Activated CD4-positive, alpha-beta T cell treated with anti-CD3 and anti-CD28 coated beads, Interleukin-2, amount 10 ng/mL, durations not matched to agents 24 days and 14 days (primary cell): ENCODE measurements at regions not wholly inside any gene's neighbourhood (a gene's known extent, or its start where the extent isn't known, plus 50 kb on each side); places are given as distances from the start of the nearest gene placed in this dataset.

ENCODE experiments used
- DNase-seq: peaks from one replicate; pipeline ENCODE4 v3.0.0; 2022
- H3K27ac Mint-ChIP-seq: one replicate; pipeline ENCODE4 v1.8.0; 2022; ENCODE audit warnings: mild to moderate bottlenecking, mixed read lengths
- H3K27me3 Mint-ChIP-seq: one replicate; pipeline ENCODE4 v1.8.0; 2022; ENCODE audit warnings: mixed read lengths
- H3K36me3 Mint-ChIP-seq: one replicate; pipeline ENCODE4 v1.8.0; 2022; ENCODE audit warnings: low read depth, mild to moderate bottlenecking, mixed read lengths
- H3K4me1 Mint-ChIP-seq: one replicate; pipeline ENCODE4 v1.8.0; 2021; ENCODE audit warnings: mixed read lengths
- H3K4me3 Mint-ChIP-seq: one replicate; pipeline ENCODE4 v1.8.0; 2022; ENCODE audit warnings: mild to moderate bottlenecking, moderate library complexity, mixed read lengths
- H3K9me3 Mint-ChIP-seq: one replicate; pipeline ENCODE4 v1.8.0; 2021; ENCODE audit warnings: mixed read lengths
- intact Hi-C: fragments of 100-400 bp; cut with micrococcal nuclease; formaldehyde crosslinking; loops from one replicate; pipeline ENCODE4 v1.15.1; 2023

DNA sequence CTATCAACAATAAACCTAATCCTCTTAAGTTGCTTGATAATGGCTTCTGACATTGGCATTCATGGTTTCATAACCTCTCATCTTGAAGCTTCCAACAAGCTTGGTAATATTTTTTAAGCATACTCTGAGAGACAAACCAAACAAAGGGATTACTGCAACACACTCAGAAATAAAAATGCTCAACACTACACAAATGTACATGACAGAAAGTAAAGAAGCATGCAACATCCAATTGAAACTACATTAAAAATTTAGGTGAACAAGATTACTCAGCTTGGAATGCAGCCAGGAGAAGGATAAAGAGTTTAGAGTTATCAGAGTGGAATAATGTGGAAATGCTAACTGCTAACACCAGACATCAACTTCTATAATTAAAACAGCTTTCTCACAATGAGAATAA lies 1136.6 kb upstream of the PABPC4L start:
- no peak for DNase-seq
- Mint-ChIP-seq H3K27me3 (no peaks in the 10 kb centered on the region), H3K27ac (no peak overlapping the region), H3K9me3 (no peaks in the 10 kb centered on the region), H3K4me1 (no peaks in the 10 kb centered on the region), H3K36me3 (no peaks in the 10 kb centered on the region), H3K4me3 (no peak overlapping the region)
- intact Hi-C loops, result no loop called here

DNA sequence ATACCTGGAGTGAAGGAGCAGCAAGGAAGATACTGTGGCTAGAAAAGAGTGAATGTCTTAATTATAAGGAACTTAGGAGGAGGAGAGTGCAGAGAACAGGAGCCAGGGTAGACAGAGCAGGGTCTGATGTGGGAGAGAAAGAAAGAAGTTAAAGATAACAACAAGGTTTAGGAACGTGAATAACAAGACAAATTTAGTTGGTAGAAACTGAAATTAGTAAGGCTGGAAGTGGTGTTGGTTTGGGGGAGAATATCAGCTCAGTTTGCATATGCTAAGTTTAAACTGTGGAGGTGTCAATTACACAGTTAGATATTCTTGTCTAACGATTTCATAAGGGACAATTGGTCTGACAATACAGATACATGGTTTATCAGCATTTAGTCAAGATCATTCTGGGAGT lies 1123.7 kb upstream of the PABPC4L start:
- Mint-ChIP-seq H3K27ac (no peak overlapping the region), H3K4me3 (no peak overlapping the region), H3K9me3 (no peaks in the 10 kb centered on the region), H3K4me1 (no peaks in the 10 kb centered on the region), H3K27me3 (no peaks in the 10 kb centered on the region), H3K36me3 (no peaks in the 10 kb centered on the region)
- no peak for DNase-seq
- intact Hi-C loops, result no loop called here

DNA sequence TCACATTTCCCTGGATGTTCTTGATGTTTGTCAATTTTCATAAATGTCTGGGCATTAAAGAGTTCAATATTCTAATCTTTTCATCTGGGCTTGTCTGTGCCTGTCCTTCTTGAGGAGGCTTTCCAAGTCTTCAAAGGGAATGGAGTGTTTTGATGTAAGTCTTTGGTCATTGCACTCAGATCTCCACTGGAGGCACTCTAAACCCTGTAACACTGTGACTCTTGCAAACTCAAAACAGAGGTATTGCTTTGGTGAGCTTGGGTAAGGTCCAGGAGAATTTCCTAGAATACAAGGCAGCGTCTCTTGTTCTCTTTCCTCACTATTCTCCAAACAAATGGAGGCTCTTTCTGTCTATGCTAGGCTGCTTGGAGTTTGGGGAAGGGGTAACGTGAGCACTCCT lies 1118.1 kb upstream of the PABPC4L start:
- Mint-ChIP-seq H3K9me3 (peaks cover 4% of the 10 kb centered on the region), H3K4me1 (no peaks in the 10 kb centered on the region), H3K4me3 (no peak overlapping the region), H3K27ac (no peak overlapping the region), H3K27me3 (no peaks in the 10 kb centered on the region), H3K36me3 (no peaks in the 10 kb centered on the region)
- DNase-seq, result no peak
- intact Hi-C loops, result no loop called here

DNA sequence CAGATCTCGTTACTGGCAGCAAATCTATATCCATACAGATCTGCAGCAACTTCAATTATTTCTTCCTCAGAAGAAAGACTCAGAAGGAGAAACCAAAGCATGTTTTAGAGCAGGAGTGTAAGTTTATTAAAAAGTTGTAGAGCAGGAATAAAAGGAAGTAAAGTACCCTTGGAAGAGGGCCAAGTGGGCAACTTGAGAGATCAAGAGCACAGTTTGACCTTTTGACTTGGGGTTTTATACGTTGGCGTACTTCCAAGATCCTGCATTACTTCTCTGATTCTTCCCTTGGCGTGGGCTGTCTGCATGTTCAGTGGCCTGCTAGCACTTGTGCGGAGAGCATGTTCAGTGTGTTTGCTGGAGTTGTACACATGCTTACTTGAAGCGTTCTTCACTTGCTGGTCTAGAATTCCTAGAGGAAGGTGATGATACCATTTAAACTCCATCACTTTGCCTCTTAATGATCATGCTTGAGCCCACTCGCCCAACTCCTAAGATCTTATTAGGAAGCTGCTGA lies 1114.7 kb upstream of the PABPC4L start:
- no peaks in the 10 kb centered on the region for H3K4me1 Mint-ChIP-seq
- H3K27ac Mint-ChIP-seq, result no peak overlapping the region
- no peak for DNase-seq
- peaks cover 4% of the 10 kb centered on the region for H3K9me3 Mint-ChIP-seq
- intact Hi-C loops, result no loop called here
- H3K36me3 Mint-ChIP-seq, result no peaks in the 10 kb centered on the region
- H3K27me3 Mint-ChIP-seq, result no peaks in the 10 kb centered on the region
- H3K4me3 Mint-ChIP-seq, result no peak overlapping the region

DNA sequence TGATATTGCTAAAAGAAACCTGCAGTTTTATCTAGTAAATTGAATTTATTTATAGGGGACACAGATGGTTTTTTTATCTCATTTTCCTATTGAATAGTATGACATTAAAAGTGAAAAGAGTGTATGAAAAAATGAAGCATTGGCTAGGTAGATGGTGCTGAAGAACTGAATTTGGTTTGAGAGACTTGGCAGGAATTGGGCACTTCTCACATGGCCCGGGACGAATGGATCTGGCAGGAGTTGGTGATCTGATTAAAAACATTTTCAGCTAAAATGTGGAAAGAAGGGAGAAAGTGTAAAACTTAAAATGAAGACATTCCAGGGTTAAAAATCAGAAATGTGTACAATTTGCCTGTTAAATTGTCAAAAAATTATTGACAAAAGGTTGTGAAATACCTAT lies 1088.5 kb upstream of the PABPC4L start:
- intact Hi-C loops, result no loop called here
- Mint-ChIP-seq H3K4me1 (no peaks in the 10 kb centered on the region), H3K9me3 (no peaks in the 10 kb centered on the region), H3K27me3 (no peaks in the 10 kb centered on the region), H3K4me3 (no peak overlapping the region), H3K27ac (no peak overlapping the region), H3K36me3 (no peaks in the 10 kb centered on the region)
- no peak for DNase-seq

DNA sequence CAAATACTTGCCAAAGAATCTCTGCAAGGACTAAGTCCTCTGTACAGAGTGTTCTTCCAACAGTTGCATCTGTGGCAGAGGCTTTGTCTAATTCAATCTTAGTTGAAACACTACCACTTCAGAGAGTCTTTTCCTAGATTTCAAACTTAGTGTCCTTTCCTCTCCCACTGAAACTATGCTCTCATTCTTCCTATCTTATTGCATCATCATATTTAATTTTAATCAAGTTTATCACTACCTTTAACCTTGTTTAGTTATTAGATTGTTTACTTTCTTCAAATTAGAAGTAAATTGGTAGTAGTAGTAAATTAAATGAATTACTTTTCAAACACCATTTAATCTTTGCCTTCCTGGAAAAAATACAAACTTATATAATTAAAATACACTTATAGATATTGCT lies 1082.3 kb upstream of the PABPC4L start:
- DNase-seq, result no peak
- Mint-ChIP-seq H3K4me1 (no peaks in the 10 kb centered on the region), H3K9me3 (no peaks in the 10 kb centered on the region), H3K27me3 (no peaks in the 10 kb centered on the region), H3K4me3 (no peak overlapping the region), H3K36me3 (no peaks in the 10 kb centered on the region), H3K27ac (no peak overlapping the region)
- intact Hi-C loops, result no loop called here

DNA sequence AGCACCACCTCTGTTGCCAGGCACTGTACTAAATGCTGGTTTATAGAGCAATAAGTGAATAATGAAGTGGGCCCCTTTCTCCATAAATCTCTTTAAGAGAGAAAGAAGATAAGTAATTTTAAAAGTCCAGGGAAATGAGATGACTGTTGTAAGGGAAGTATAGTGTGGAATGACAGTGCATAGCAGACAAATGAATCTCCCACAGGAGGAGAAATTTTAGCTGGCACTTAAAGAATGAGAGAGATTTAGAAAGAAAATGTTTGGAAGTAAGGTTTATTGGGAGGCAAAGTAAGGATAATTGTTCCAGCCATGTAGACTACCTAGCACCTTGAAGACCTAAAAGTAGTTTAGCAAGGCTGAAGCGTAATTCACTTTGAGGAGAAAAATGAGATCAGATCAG lies 1081.1 kb upstream of the PABPC4L start:
- Mint-ChIP-seq H3K27me3 (no peaks in the 10 kb centered on the region), H3K4me1 (no peaks in the 10 kb centered on the region), H3K27ac (no peak overlapping the region), H3K36me3 (no peaks in the 10 kb centered on the region), H3K9me3 (no peaks in the 10 kb centered on the region), H3K4me3 (no peak overlapping the region)
- no peak for DNase-seq
- intact Hi-C loops, result no loop called here

DNA sequence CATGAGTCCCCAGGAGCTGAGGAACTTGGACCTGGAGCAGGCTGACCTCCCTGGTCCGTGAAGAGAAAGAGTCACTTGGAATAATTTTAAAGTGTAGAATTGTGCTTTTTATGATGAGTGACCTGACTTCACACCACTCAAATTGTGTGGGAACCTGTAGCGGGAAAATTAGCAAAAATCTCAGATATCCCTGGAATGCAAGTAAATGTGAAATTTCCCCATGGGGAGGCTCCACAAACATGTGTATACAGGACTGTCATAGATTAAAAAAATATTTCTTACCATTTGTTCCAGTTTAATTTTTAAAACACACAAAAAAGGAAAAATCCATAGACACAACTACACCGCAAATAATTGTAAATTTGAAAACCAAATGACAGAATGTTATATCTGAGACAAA lies 1079.6 kb upstream of the PABPC4L start:
- DNase-seq, result no peak
- no peak overlapping the region for H3K4me3 Mint-ChIP-seq
- H3K27ac Mint-ChIP-seq, result no peak overlapping the region
- no peaks in the 10 kb centered on the region for H3K9me3 Mint-ChIP-seq
- no peaks in the 10 kb centered on the region for H3K27me3 Mint-ChIP-seq
- H3K36me3 Mint-ChIP-seq, result no peaks in the 10 kb centered on the region
- intact Hi-C loops, result no loop called here
- no peaks in the 10 kb centered on the region for H3K4me1 Mint-ChIP-seq

DNA sequence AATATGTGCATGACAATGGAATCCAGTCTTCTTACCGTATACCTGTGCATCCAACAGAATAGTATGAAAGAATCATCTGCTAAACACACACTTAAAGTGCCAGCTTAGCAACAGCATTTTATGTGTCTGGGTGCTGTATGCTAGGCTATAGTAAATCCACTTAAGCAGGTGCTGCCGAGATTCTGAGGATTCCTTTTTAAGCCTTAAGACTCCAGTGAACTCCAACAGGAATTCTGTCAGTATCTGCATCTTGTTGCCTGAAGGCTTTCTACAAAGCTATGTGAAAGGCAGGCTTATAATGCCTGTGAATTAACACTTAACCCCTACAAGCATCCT lies 1076.4 kb upstream of the PABPC4L start:
- DNase-seq, result no peak
- H3K4me1 Mint-ChIP-seq, result no peaks in the 10 kb centered on the region
- intact Hi-C loops, result no loop called here
- H3K27ac Mint-ChIP-seq, result no peak overlapping the region
- no peaks in the 10 kb centered on the region for H3K36me3 Mint-ChIP-seq
- H3K4me3 Mint-ChIP-seq, result no peak overlapping the region
- no peaks in the 10 kb centered on the region for H3K9me3 Mint-ChIP-seq
- no peaks in the 10 kb centered on the region for H3K27me3 Mint-ChIP-seq

DNA sequence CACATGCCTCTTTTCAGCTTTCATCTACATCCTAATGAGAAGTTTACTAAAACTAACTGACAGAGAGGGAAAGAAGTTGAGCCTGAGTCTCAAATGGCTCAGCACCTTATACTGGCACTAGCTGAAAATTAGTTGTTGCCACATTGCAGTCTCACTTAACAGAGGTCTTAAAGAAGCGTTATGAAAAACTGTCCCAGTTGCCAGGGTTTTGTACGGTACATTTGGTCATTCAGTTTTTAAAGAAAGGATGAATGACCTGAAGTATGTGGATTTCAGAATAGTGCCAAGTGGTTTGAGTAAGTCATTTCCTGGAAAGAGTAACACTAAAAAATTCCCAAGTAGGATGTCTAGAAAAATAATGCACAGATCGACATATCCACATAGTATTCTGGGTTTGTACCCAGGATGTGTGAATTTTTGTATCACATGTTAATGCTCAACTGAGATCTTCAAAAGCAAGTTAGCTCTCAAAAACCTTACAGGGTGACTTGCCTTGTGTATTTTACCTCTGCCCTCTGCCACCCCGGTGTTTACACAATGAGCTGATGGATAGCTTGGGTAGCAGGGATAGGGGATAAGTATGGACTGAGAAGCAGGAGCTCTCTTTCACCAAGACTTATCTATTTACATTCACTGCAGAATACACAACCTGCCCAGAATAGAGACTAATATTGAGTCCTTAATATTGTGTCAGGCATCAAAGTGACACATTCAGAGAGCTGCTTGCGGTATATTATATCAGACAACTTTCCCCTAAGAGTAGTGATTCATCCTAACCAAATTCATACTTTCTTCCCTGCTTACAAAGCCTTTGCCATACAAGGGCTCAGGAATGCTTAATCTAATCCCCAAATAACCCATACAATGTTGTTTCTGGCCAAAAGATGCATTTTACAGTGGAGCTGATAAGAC lies 1075.7 kb upstream of the PABPC4L start:
- no peaks in the 10 kb centered on the region for H3K4me1 Mint-ChIP-seq

DNA sequence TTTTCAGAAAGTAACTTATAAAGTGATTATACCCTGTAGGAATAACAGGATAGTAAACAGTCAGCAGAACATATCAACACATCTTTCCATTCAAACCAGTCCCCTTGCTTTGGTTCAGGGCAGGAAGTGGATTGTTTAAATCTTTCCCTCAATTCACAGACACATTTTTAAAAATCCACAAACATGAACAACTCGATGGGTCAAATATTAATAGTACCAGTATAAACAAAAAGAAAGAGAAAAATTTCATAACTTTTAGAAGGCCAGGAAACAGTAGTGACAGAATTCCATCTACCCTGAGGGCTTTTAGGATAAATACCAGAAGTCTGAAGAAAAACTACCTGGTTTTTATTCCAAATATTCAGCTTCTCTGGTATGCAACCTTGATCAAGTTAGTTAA lies 1072.8 kb upstream of the PABPC4L start:
- H3K27me3 Mint-ChIP-seq, result no peaks in the 10 kb centered on the region
- H3K36me3 Mint-ChIP-seq, result no peaks in the 10 kb centered on the region
- no peak for DNase-seq
- no peaks in the 10 kb centered on the region for H3K9me3 Mint-ChIP-seq
- intact Hi-C loops, result no loop called here
- H3K4me3 Mint-ChIP-seq, result no peak overlapping the region
- H3K4me1 Mint-ChIP-seq, result no peaks in the 10 kb centered on the region
- no peak overlapping the region for H3K27ac Mint-ChIP-seq

More for the DNA sequence above, 1075.7 kb upstream of the PABPC4L start:
- H3K27ac Mint-ChIP-seq, result no peak overlapping the region
- no peaks in the 10 kb centered on the region for H3K27me3 Mint-ChIP-seq
- no peaks in the 10 kb centered on the region for H3K9me3 Mint-ChIP-seq
- H3K36me3 Mint-ChIP-seq, result no peaks in the 10 kb centered on the region
- intact Hi-C loops, result no loop called here
- H3K4me3 Mint-ChIP-seq, result no peak overlapping the region
- no peak for DNase-seq

DNA sequence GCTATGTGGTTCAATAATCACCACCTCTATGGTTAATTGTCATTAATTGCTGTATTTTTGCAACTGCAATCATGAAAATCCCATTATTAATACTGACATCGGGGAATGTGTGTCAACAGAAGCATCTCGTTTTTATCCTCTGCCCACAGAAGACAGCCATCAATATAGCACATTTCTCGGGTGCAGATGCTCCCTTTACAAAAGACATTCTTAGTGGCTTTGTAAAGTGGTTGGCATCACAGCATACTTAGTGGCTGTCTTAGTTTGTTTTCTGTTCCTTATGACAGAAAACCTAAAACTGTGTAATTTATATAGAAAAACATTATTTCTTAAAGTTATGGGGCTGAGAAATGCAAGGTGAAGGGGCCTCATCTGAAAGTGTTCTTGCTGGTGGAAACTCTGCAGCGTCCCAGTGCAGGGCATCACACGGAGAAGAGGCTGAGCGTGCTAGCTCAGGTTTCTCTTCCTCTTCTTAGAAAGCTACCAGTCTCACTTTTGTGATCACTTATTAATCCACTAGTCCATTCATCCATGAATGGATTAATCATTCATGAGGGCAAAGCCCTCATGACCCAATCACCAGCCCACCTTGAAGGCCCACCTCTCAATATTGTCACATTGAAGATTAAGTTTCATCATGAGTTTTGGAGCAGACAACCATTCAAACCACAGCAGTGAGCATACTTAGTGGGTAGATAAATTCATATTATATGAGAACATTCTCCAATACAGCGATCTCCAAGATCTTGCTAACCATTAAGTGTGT lies 1067.7 kb upstream of the PABPC4L start:
- intact Hi-C loops, result no loop called here
- Mint-ChIP-seq H3K27me3 (no peaks in the 10 kb centered on the region), H3K36me3 (no peaks in the 10 kb centered on the region)

DNA sequence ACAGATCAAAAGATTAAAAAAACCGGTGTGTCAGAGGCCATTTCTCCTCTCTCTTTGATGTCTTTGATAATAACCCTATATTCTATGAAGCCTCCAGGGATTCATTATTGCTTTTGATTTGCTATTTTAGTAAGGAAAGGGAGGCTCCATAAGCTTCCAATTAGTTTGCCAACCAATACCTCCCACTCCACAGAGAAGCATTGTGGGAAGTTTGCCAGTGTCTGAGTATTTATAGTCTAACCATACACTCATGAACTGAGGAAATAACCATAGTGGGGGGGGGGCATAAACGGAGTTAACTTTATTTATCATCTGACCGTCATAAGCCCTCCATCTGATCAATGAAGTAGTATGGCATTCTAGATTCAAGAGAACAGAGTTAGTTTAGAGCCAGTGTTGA lies 1066.8 kb upstream of the PABPC4L start:
- Mint-ChIP-seq H3K4me3 (no peak overlapping the region), H3K27ac (no peak overlapping the region), H3K9me3 (no peaks in the 10 kb centered on the region), H3K36me3 (no peaks in the 10 kb centered on the region), H3K27me3 (no peaks in the 10 kb centered on the region), H3K4me1 (no peaks in the 10 kb centered on the region)
- intact Hi-C loops, result no loop called here
- DNase-seq, result no peak

More for the DNA sequence above, 1067.7 kb upstream of the PABPC4L start:
- Mint-ChIP-seq H3K27ac (no peak overlapping the region), H3K4me1 (no peaks in the 10 kb centered on the region), H3K4me3 (no peak overlapping the region), H3K9me3 (no peaks in the 10 kb centered on the region)
- no peak for DNase-seq

DNA sequence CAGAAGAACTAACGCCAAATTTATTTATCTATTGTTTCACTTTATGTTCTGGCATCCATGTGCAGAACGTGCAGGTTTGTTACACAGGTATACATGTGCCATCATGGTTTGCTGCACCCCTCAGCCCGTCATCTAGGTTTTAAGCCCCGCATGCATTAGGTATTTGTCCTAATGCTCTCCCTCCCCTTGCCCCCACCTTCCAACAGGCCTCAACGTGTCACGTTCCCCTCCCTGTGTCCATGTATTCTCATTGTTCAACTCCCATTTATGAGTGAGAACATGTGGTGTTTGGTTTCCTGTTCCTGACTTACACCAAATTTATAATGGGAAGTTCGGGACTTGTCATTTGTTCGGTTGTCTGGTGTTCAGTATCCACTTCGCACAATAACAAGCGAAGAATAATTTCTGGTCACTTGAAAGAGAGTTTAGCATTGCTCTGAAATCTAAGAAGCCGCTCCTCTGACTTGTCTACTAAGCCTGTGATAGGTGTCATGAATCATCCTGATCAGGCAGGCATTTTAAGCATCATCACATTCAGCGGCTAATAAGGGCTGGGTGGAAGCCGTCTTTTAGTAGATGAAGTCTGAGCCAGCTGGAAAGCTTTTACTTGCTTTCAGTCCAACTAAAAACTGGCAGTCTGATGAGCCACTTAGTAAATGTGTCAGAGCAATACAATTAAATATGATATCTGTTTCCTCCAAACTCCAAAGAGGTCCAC lies 1065.7 kb upstream of the PABPC4L start:
- H3K27ac Mint-ChIP-seq, result no peak overlapping the region
- H3K4me3 Mint-ChIP-seq, result no peak overlapping the region
- H3K4me1 Mint-ChIP-seq, result no peaks in the 10 kb centered on the region
- no peaks in the 10 kb centered on the region for H3K36me3 Mint-ChIP-seq
- H3K27me3 Mint-ChIP-seq, result no peaks in the 10 kb centered on the region
- no peaks in the 10 kb centered on the region for H3K9me3 Mint-ChIP-seq
- intact Hi-C loops, result no loop called here
- DNase-seq, result no peak
